H1 (cell line): ENCODE measurements at regions not wholly inside any gene's neighbourhood (a gene's known extent, or its start where the extent isn't known, plus 50 kb on each side); places are given as distances from the start of the nearest gene placed in this dataset.

ENCODE experiments used
- EP300 ChIP-seq, 2 experiments: IDR thresholded peaks; 1 replicate in 1 of 2; 2 replicates in 1 of 2; pipeline ENCODE4 v1.6.1; 2011 to 2012; ENCODE audit warnings: low read depth in 2 of 2, low read length in 2 of 2, mild to moderate bottlenecking in 2 of 2, borderline replicate concordance in 1 of 2, inconsistent platforms in 1 of 2, moderate library complexity in 1 of 2
- FOSL1 ChIP-seq: IDR thresholded peaks from 2 replicates; pipeline ENCODE4 v1.6.1; 2011; ENCODE audit warnings: mild to moderate bottlenecking, low read depth, low read length, moderate library complexity; ENCODE audit not compliant: insufficient read depth
- TBP ChIP-seq: IDR thresholded peaks from 2 replicates; pipeline ENCODE4 v1.6.1; 2011; ENCODE audit warnings: low read depth, low read length, improper control_type of control experiment

- TF ChIP-seq FOSL1 (no peak), TBP (no peak), EP300 (IDR thresholded peaks at IDR 0.05; ENCODE audit: borderline replicate concordance in 1 of 2, low read depth in 2 of 2, low read length in 2 of 2) (no peak)
Observed at GRCh38 chr12:92551853-92552397, 150.9 kb upstream of the PLEKHG7 start (continued).
